HCT116 (cell line): ENCODE measurements at regions not wholly inside any gene's neighbourhood (a gene's known extent, or its start where the extent isn't known, plus 50 kb on each side); places are given as distances from the start of the nearest gene placed in this dataset.

Experiments used
- CTCF ChIP-seq, 3 experiments: fragments of 200-600 bp in 1 of 3; sonication (generic) in 1 of 3; IDR thresholded peaks in 2 of 3; conservative IDR thresholded peaks in 1 of 3; 2 replicates each; pipeline ENCODE4 v1.5.1; 2012 to 2017; ENCODE audit warnings: low read depth in 2 of 3, low read length in 2 of 3, antibody characterized with exemption in 1 of 3, borderline replicate concordance in 1 of 3, control low read depth in 1 of 3, mild to moderate bottlenecking in 1 of 3, mixed read lengths in 1 of 3, mixed run types in 1 of 3, moderate library complexity in 1 of 3; ENCODE audit not compliant: insufficient read depth in 1 of 3
- EZH2 ChIP-seq: fragments of 200-600 bp; sonication (generic); IDR thresholded peaks from 2 replicates; pipeline ENCODE4 v1.6.1; 2017; ENCODE audit warnings: antibody characterized with exemption, mixed run types
- POLR2A ChIP-seq: IDR thresholded peaks from 2 replicates; pipeline ENCODE4 v1.7.0; 2011; ENCODE audit warnings: borderline replicate concordance; ENCODE audit not compliant: insufficient read depth, insufficient read length; ENCODE audit errors: extremely low read depth
- RAD21 ChIP-seq: IDR thresholded peaks from 2 replicates; pipeline ENCODE4 v1.6.1; 2012; ENCODE audit warnings: low read depth, mild to moderate bottlenecking

GRCh38 chr2:236834284-236834683 lies 251.4 kb upstream of the COPS8 start:
- TF ChIP-seq POLR2A, result no peak
- TF ChIP-seq CTCF (IDR thresholded peaks at IDR 0.05 in 2 of 3, conservative IDR thresholded peaks at IDR 0.05 in 1 of 3; ENCODE audit: borderline replicate concordance in 1 of 3, insufficient read depth in 1 of 3, low read depth in 2 of 3, low read length in 2 of 3), result no peak
- no peak for TF ChIP-seq EZH2
- TF ChIP-seq RAD21, result no peak
